GM12891 (cell line): ENCODE measurements at regions not wholly inside any gene's neighbourhood (a gene's known extent, or its start where the extent isn't known, plus 50 kb on each side); places are given as distances from the start of the nearest gene placed in this dataset.

ENCODE experiments used
- POLR2A ChIP-seq: IDR thresholded peaks from 2 replicates; pipeline ENCODE4 v1.6.1; 2011; ENCODE audit warnings: low read depth, low read length, control low read depth
- POLR2AphosphoS5 ChIP-seq: IDR thresholded peaks from 2 replicates; pipeline ENCODE4 v1.6.1; 2011; ENCODE audit warnings: low read depth, low read length, control low read depth
- POU2F2 ChIP-seq: IDR thresholded peaks from 2 replicates; pipeline ENCODE4 v1.6.1; 2011; ENCODE audit warnings: low read depth, mild to moderate bottlenecking, control low read depth, low read length, moderate library complexity

DNA sequence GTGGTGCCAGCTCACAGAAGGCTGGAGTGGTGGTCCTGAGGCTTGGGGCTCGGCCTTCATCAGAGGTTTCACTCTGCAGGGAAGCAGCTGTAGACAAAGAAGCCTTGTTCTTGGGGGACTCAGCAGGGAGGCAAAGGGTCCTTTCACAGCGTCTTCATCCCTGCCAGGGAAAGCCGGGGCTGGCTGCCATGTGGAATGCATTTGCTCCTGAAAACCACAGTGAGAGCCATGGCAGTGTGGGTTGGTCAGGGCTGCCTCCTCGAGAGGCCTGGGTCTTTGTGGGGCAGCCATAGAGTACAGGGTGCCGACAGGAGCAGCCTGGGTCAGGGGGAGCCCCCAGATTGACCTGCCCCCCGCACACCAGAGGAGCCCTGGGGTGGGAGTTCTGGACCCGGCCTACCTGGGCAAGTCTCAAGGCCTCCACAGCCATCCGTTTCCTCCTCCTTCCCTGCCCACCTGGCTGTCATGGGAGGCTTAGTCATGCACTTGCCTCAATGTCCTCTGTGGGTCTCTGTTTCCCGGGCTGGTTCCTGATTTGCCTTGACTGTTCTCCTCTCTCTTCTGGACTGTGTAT lies 144.0 kb downstream of the CDC5L start:
- no peak for TF ChIP-seq POLR2A
- no peak for TF ChIP-seq POLR2AphosphoS5
- no peak for TF ChIP-seq POU2F2
